ENCODE measurements at regions not wholly inside any gene's neighbourhood (a gene's known extent, or its start where the extent isn't known, plus 50 kb on each side); places are given as distances from the start of the nearest gene placed in this dataset.

DNA sequence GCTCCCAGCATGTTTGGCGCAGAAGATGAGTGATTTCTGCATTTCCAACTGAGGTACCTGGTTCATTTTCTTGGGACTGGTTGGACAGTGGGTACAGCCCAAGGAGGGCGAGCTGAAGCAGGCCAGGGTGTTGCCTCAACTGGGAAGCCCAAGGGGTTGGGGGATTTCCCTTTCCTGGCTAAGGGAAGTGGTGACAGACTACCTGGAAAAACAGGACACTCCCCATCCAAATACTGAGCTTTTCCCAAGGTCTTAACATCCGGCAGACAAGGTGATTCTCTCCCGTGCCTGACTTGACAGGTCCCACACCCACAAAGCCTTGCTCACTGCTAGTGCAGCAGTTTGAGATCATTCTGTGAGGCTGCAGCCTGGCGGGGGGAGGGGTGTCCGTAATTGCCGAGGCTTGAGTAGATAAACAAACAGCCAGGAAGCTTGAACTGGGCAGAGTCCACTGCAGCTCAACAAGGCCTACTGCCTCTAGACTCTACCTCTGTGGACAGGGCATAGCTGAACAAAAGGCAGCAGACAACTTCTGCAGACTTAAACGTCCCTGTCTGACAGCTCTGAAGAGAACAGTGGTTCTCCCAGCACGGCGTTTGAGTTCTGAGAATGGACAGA, 307.7 kb upstream of the ARSJ start:
- Mint-ChIP-seq H3K27me3 (no peaks in the 10 kb centered on the region), H3K27ac (no peak overlapping the region), H3K4me1 (peaks cover 12% of the 10 kb centered on the region), H3K9me3 (ENCODE audit: insufficient read depth) (peaks cover 3% of the 10 kb centered on the region), H3K4me3 (no peak overlapping the region)
- Histone ChIP-seq H4K20me1 (ENCODE audit: control insufficient read depth, insufficient read depth, low read length, poor library complexity, severe bottlenecking) (no peaks in the 10 kb centered on the region), H3K27me3 (replicated peaks in 1 of 4; ENCODE audit: control extremely low read depth in 1 of 4, control insufficient read depth in 3 of 4, insufficient read depth in 4 of 4, low read length in 3 of 4) (no peaks in the 10 kb centered on the region), H3K9me3 (ENCODE audit: control extremely low read depth in 1 of 3, control insufficient read depth in 2 of 3, insufficient read depth in 1 of 3, low read length in 2 of 3) (peaks cover 0 to 7% (median 6%) of the 10 kb centered on the region in 3 donors), H3K4me1 (ENCODE audit: control insufficient read depth in 2 of 2, insufficient read depth in 2 of 2, low read length in 2 of 2) (peaks cover 0 to 12% of the 10 kb centered on the region in 2 donors), H3K9ac (ENCODE audit: low read length) (no peak overlapping the region), H3K79me2 (ENCODE audit: control insufficient read depth, insufficient read depth, low read length) (no peaks in the 10 kb centered on the region), H2AFZ (ENCODE audit: insufficient read depth, low read depth, low read length, poor library complexity, severe bottlenecking) (no peak overlapping the region), H3K4me3 (ENCODE audit: control extremely low read depth in 1 of 5, extremely low read depth in 1 of 5, insufficient read depth in 1 of 5, low read depth in 2 of 5, low read length in 4 of 5) (no peak overlapping the region), H3K36me3 (replicated peaks in 1 of 2; ENCODE audit: control extremely low read depth in 1 of 2, control insufficient read depth in 1 of 2, extremely low read depth in 1 of 2, insufficient read depth in 2 of 2, low read length in 1 of 2) (no peaks in the 10 kb centered on the region), H3K4me2 (replicated peaks; ENCODE audit: low read depth, low read length, poor library complexity, severe bottlenecking) (no peak overlapping the region), H3K27ac (ENCODE audit: low read length in 2 of 2) (no peak overlapping the region)
- intact Hi-C loops (cut with micrococcal nuclease), result no loop called here
- POLR2A ChIA-PET, result no interaction called here
- TF ChIP-seq EZH2 (IDR thresholded peaks at IDR 0.05; ENCODE audit: borderline replicate concordance, insufficient read depth, low read depth, low read length, poor library complexity, severe bottlenecking), result no peak
- TF ChIP-seq, protein P1, sequence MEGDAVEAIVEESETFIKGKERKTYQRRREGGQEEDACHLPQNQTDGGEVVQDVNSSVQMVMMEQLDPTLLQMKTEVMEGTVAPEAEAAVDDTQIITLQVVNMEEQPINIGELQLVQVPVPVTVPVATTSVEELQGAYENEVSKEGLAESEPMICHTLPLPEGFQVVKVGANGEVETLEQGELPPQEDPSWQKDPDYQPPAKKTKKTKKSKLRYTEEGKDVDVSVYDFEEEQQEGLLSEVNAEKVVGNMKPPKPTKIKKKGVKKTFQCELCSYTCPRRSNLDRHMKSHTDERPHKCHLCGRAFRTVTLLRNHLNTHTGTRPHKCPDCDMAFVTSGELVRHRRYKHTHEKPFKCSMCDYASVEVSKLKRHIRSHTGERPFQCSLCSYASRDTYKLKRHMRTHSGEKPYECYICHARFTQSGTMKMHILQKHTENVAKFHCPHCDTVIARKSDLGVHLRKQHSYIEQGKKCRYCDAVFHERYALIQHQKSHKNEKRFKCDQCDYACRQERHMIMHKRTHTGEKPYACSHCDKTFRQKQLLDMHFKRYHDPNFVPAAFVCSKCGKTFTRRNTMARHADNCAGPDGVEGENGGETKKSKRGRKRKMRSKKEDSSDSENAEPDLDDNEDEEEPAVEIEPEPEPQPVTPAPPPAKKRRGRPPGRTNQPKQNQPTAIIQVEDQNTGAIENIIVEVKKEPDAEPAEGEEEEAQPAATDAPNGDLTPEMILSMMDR (IDR thresholded peaks at IDR 0.05), result no peak
- DNase-seq, result no peak
- no peak for ATAC-seq (ENCODE audit: low read depth)
- CTCF ChIA-PET, result no interaction called here
- 99% methylated on average over 9 of the region's 10 CpGs for WGBS (ENCODE audit: insufficient coverage)

DNA sequence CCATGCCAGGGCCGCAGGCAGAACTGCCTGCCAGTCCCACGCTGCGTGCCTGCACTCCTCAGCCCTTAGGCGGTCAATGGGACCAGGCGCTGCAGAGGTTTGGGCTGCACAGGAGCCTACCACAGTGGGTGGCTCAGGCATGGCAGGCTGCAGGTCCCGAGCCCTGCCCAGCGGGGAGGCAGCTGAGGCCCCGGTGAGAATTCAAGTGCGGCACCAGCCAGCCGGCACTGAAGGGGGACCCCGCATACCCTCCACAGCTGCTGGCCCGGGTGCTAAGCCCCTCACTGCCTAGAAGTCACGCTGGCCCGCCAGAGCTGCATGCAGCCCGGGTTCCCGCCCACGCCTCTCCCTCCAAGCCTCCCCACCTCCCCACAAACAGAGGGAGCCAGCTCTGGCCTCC, 302.5 kb upstream of the UGT8 start:
- ChIA-PET CTCF (no interaction called here), POLR2A (no interaction called here)
- peaks cover 9% of the 10 kb centered on the region for H3K9me3 Mint-ChIP-seq (ENCODE audit: insufficient read depth)
- ATAC-seq (ENCODE audit: low read depth), result no peak
- no peak overlapping the region for H3K27ac ChIP-seq (ENCODE audit: low read length in 2 of 2)
- no peak for DNase-seq
- H3K27ac Mint-ChIP-seq, result no peak overlapping the region
- H3K4me2 ChIP-seq (replicated peaks; ENCODE audit: low read depth, low read length, poor library complexity, severe bottlenecking), result no peak overlapping the region
- WGBS (ENCODE audit: insufficient coverage), result 95% methylated on average over 12 of the region's 17 CpGs
- TF ChIP-seq, protein P1 (IDR thresholded peaks at IDR 0.05), result no peak
- TF ChIP-seq EZH2 (IDR thresholded peaks at IDR 0.05; ENCODE audit: borderline replicate concordance, insufficient read depth, low read depth, low read length, poor library complexity, severe bottlenecking), result no peak
- no peaks in the 10 kb centered on the region for H3K27me3 ChIP-seq (replicated peaks in 1 of 4; ENCODE audit: control extremely low read depth in 1 of 4, control insufficient read depth in 3 of 4, insufficient read depth in 4 of 4, low read length in 3 of 4)
- H2AFZ ChIP-seq (ENCODE audit: insufficient read depth, low read depth, low read length, poor library complexity, severe bottlenecking), result no peak overlapping the region
- no peak overlapping the region for H3K4me3 ChIP-seq (ENCODE audit: control extremely low read depth in 1 of 5, extremely low read depth in 1 of 5, insufficient read depth in 1 of 5, low read depth in 2 of 5, low read length in 4 of 5)
- H3K4me1 Mint-ChIP-seq, result peaks cover 1% of the 10 kb centered on the region
- H3K9ac ChIP-seq (ENCODE audit: low read length), result no peak overlapping the region
- H4K20me1 ChIP-seq (ENCODE audit: control insufficient read depth, insufficient read depth, low read length, poor library complexity, severe bottlenecking), result no peaks in the 10 kb centered on the region
- H3K36me3 ChIP-seq (replicated peaks in 1 of 2; ENCODE audit: control extremely low read depth in 1 of 2, control insufficient read depth in 1 of 2, extremely low read depth in 1 of 2, insufficient read depth in 2 of 2, low read length in 1 of 2), result no peaks in the 10 kb centered on the region
- peaks cover 0 to 10% (median 0%) of the 10 kb centered on the region in 3 donors for H3K9me3 ChIP-seq (ENCODE audit: control extremely low read depth in 1 of 3, control insufficient read depth in 2 of 3, insufficient read depth in 1 of 3, low read length in 2 of 3)
- intact Hi-C loops (cut with micrococcal nuclease), result no loop called here
- no peaks in the 10 kb centered on the region for H3K79me2 ChIP-seq (ENCODE audit: control insufficient read depth, insufficient read depth, low read length)
- H3K4me3 Mint-ChIP-seq, result no peak overlapping the region
- no peaks in the 10 kb centered on the region for H3K4me1 ChIP-seq (ENCODE audit: control insufficient read depth in 2 of 2, insufficient read depth in 2 of 2, low read length in 2 of 2)
- H3K27me3 Mint-ChIP-seq, result no peaks in the 10 kb centered on the region
